Liver (tissue), 8 donors: ENCODE measurements at regions not wholly inside any gene's neighbourhood (a gene's known extent, or its start where the extent isn't known, plus 50 kb on each side); places are given as distances from the start of the nearest gene placed in this dataset.

Experiments used
- DNase-seq: peaks from one replicate; pipeline ENCODE4 v3.0.0-alpha.2; 2017; ENCODE audit warnings: low spot score
- H3K27ac ChIP-seq, 2 donors: one replicate each; pipeline ENCODE4 v1.7.0; 2013; ENCODE audit warnings: inconsistent platforms in 2 of 2, low read length in 2 of 2, control low read depth in 1 of 2, low read depth in 1 of 2, mild to moderate bottlenecking in 1 of 2
- H3K27me3 ChIP-seq, 4 donors: one replicate each; pipeline versions ENCODE4 v1.6.1 to v1.7.0; 2013; ENCODE audit warnings: low read length in 3 of 4, inconsistent platforms in 1 of 4, mild to moderate bottlenecking in 1 of 4, moderate library complexity in 1 of 4; ENCODE audit not compliant: control insufficient read depth in 4 of 4, insufficient read depth in 4 of 4
- H3K36me3 ChIP-seq, 4 donors: one replicate each; pipeline versions ENCODE4 v1.6.1 to v1.7.0; 2013; ENCODE audit warnings: low read length in 3 of 4, mild to moderate bottlenecking in 3 of 4, low read depth in 1 of 4, moderate library complexity in 1 of 4; ENCODE audit not compliant: control insufficient read depth in 4 of 4, insufficient read depth in 3 of 4
- H3K4me1 ChIP-seq, 4 donors: one replicate each; pipeline versions ENCODE4 v1.6.1 to v1.7.0; 2013; ENCODE audit warnings: low read length in 3 of 4, mild to moderate bottlenecking in 3 of 4, moderate library complexity in 1 of 4; ENCODE audit not compliant: control insufficient read depth in 4 of 4, insufficient read depth in 4 of 4
- H3K4me3 ChIP-seq, 3 donors: one replicate each; pipeline versions ENCODE4 v1.6.1 to v1.7.0; 2013; ENCODE audit warnings: low read length in 3 of 3, control low read depth in 1 of 3, low read depth in 1 of 3, mild to moderate bottlenecking in 1 of 3
- H3K9ac ChIP-seq, 2 donors: one replicate each; pipeline ENCODE4 v1.7.0; 2013; ENCODE audit warnings: low read length in 2 of 2, mild to moderate bottlenecking in 2 of 2, moderate library complexity in 2 of 2, control low read depth in 1 of 2, low read depth in 1 of 2
- H3K9me3 ChIP-seq, 4 donors: one replicate each; pipeline versions ENCODE4 v1.6.1 to v1.7.0; 2013; ENCODE audit warnings: low read length in 3 of 4; ENCODE audit not compliant: control insufficient read depth in 4 of 4
- ATF3 ChIP-seq: IDR thresholded peaks from 2 replicates; pipeline ENCODE4 v1.6.1; 2016; ENCODE audit warnings: antibody characterized with exemption
- CTCF ChIP-seq: fragments of 150-350 bp; IDR thresholded peaks from 2 replicates; pipeline ENCODE4 v1.5.1; 2017; ENCODE audit warnings: improper control_type of control experiment, low read depth, low read length; ENCODE audit not compliant: missing input control
- EGR1 ChIP-seq, 2 donors: IDR thresholded peaks; 2 replicates each; pipeline ENCODE4 v1.6.1; 2016 to 2018; ENCODE audit warnings: antibody characterized with exemption in 2 of 2, low read depth in 2 of 2
- FOXA1 ChIP-seq: IDR thresholded peaks from 2 replicates; pipeline ENCODE4 v1.6.1; 2016; ENCODE audit warnings: antibody characterized with exemption
- FOXA2 ChIP-seq: IDR thresholded peaks from 2 replicates; pipeline ENCODE4 v1.6.1; 2016; ENCODE audit warnings: antibody characterized with exemption
- GABPA ChIP-seq, 2 donors: IDR thresholded peaks in 1 of 2; conservative IDR thresholded peaks in 1 of 2; 2 replicates each; pipeline ENCODE4 v1.6.1; 2016; ENCODE audit warnings: antibody characterized with exemption in 2 of 2, mild to moderate bottlenecking in 1 of 2, moderate library complexity in 1 of 2
- HNF4A ChIP-seq, 2 donors: conservative IDR thresholded peaks; 2 replicates each; pipeline ENCODE4 v1.6.1; 2016; ENCODE audit warnings: antibody characterized with exemption in 2 of 2, mild to moderate bottlenecking in 2 of 2
- HNF4G ChIP-seq: IDR thresholded peaks from 2 replicates; pipeline ENCODE4 v1.6.1; 2016; ENCODE audit warnings: antibody characterized with exemption
- JUND ChIP-seq, 2 donors: IDR thresholded peaks; 2 replicates each; pipeline ENCODE4 v1.6.1; 2016; ENCODE audit warnings: antibody characterized with exemption in 2 of 2
- MAX ChIP-seq: IDR thresholded peaks from 2 replicates; pipeline ENCODE4 v1.6.1; 2016; ENCODE audit warnings: antibody characterized with exemption
- NR2F2 ChIP-seq: IDR thresholded peaks from 2 replicates; pipeline ENCODE4 v1.6.1; 2016; ENCODE audit warnings: antibody characterized with exemption
- RAD21 ChIP-seq, 2 donors: IDR thresholded peaks; 2 replicates each; pipeline ENCODE4 v1.6.1; 2016; ENCODE audit warnings: antibody characterized with exemption in 2 of 2, mild to moderate bottlenecking in 2 of 2
- RXRA ChIP-seq, 2 donors: IDR thresholded peaks; 2 replicates each; pipeline ENCODE4 v1.6.1; 2017 to 2018; ENCODE audit warnings: antibody characterized with exemption in 2 of 2, mild to moderate bottlenecking in 1 of 2
- SP1 ChIP-seq: IDR thresholded peaks from 2 replicates; pipeline ENCODE4 v1.6.1; 2018; ENCODE audit warnings: antibody characterized with exemption, mild to moderate bottlenecking
- TAF1 ChIP-seq: conservative IDR thresholded peaks from 2 replicates; pipeline ENCODE4 v1.6.1; 2016; ENCODE audit warnings: antibody characterized with exemption, mild to moderate bottlenecking
- YY1 ChIP-seq: IDR thresholded peaks from 2 replicates; pipeline ENCODE4 v1.6.1; 2016; ENCODE audit warnings: antibody characterized with exemption, mild to moderate bottlenecking
- WGBS: extraction: QIAGEN DNeasy Blood & Tissue Kit; methylation state at CpG from one replicate; pipeline ENCODE4 v1.1.7; 2013; 5-methylcytosine and 5-hydroxymethylcytosine counted together
- TF ChIP-seq, protein P1 (sequence below): IDR thresholded peaks from 2 replicates; pipeline ENCODE4 v1.6.1; 2016; ENCODE audit warnings: antibody characterized with exemption
- TF ChIP-seq, protein P2 (sequence below): IDR thresholded peaks from 2 replicates; pipeline ENCODE4 v1.6.1; 2016; ENCODE audit warnings: antibody characterized with exemption, mild to moderate bottlenecking
- donor health status: healthy.
- donor health status: healthy.
- donor health status: healthy.
- donor health status: healthy.
- donor health status: healthy.

DNA sequence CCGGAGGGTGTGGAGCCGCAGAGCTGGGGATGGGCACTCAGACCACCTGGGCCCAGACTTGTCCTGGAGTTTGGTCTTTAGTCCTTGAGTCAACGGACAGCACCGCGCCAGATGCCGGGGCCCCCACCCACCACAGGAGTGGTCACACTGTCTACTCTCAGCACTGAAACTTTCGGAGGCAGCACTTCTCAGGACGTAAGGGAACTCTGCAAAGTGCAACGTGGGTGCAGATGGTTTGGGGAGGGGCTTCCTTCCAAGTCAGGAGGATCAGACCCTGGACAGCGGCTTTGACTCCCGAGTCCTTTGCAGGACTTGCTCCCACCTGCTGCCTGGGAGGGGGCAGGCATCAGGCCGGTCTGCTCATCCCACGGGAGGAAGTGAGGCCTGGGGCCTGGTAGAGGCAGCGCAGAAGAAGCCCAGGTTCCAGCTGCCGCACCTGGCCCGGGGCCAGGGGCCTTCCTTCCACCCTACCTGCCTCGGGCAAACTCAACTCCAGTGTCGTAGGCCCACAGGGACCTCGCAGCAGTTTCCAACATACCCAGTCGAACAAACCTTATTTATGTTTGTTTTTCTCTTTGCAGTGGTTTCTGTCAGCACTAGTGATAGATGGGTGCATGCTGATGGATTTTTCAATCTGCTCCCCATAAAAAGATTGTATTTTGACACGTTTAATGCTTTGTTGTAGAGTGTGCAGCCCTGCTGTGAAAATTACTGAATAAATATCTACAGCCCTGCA is 149.8 kb upstream of the PPP1R26 start:
- no peaks in the 10 kb centered on the region for H3K27me3 ChIP-seq

DNA sequence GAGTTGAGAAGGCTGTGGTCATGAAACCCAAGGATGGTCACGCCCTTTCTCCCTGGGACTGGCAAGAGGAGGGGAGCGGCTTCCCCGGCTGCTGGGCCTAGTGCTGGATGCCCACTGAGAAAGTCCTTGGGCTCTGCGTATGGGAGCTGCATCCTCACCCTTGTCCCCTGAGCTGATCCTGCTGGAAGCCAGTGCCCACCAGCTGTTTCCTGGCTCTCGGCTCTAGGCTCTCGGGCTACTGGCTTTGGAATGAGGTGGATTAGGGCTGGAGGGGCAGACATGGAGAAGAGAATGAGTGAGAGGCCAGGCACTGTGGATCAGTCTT is 149.3 kb upstream of the PPP1R26 start:
- H3K9ac ChIP-seq = no peak overlapping the region
- H3K27me3 ChIP-seq = no peaks in the 10 kb centered on the region
- no peak for DNase-seq
- no peaks in the 10 kb centered on the region for H3K4me1 ChIP-seq
- WGBS = 83% methylated on average over 6 of the region's 6 CpGs
- H3K27ac ChIP-seq = no peak overlapping the region
- no peak overlapping the region for H3K4me3 ChIP-seq
- no peaks in the 10 kb centered on the region for H3K36me3 ChIP-seq
- H3K9me3 ChIP-seq = peaks cover 0 to 1% (median 0%) of the 10 kb centered on the region in 4 donors
- TF ChIP-seq RXRA (IDR thresholded peaks at IDR 0.05) = no peak
- no peak for TF ChIP-seq NR2F2
- TF ChIP-seq RAD21 (IDR thresholded peaks at IDR 0.05) = no peak
- no peak for TF ChIP-seq CTCF
- TF ChIP-seq FOXA1 = no peak
- TF ChIP-seq, protein P1, sequence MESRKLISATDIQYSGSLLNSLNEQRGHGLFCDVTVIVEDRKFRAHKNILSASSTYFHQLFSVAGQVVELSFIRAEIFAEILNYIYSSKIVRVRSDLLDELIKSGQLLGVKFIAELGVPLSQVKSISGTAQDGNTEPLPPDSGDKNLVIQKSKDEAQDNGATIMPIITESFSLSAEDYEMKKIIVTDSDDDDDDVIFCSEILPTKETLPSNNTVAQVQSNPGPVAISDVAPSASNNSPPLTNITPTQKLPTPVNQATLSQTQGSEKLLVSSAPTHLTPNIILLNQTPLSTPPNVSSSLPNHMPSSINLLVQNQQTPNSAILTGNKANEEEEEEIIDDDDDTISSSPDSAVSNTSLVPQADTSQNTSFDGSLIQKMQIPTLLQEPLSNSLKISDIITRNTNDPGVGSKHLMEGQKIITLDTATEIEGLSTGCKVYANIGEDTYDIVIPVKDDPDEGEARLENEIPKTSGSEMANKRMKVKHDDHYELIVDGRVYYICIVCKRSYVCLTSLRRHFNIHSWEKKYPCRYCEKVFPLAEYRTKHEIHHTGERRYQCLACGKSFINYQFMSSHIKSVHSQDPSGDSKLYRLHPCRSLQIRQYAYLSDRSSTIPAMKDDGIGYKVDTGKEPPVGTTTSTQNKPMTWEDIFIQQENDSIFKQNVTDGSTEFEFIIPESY = no peak
- TF ChIP-seq, protein P2, sequence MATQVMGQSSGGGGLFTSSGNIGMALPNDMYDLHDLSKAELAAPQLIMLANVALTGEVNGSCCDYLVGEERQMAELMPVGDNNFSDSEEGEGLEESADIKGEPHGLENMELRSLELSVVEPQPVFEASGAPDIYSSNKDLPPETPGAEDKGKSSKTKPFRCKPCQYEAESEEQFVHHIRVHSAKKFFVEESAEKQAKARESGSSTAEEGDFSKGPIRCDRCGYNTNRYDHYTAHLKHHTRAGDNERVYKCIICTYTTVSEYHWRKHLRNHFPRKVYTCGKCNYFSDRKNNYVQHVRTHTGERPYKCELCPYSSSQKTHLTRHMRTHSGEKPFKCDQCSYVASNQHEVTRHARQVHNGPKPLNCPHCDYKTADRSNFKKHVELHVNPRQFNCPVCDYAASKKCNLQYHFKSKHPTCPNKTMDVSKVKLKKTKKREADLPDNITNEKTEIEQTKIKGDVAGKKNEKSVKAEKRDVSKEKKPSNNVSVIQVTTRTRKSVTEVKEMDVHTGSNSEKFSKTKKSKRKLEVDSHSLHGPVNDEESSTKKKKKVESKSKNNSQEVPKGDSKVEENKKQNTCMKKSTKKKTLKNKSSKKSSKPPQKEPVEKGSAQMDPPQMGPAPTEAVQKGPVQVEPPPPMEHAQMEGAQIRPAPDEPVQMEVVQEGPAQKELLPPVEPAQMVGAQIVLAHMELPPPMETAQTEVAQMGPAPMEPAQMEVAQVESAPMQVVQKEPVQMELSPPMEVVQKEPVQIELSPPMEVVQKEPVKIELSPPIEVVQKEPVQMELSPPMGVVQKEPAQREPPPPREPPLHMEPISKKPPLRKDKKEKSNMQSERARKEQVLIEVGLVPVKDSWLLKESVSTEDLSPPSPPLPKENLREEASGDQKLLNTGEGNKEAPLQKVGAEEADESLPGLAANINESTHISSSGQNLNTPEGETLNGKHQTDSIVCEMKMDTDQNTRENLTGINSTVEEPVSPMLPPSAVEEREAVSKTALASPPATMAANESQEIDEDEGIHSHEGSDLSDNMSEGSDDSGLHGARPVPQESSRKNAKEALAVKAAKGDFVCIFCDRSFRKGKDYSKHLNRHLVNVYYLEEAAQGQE = no peak
- TF ChIP-seq EGR1 (IDR thresholded peaks at IDR 0.05; ENCODE audit: low read depth in 2 of 2) = no peak
- no peak for TF ChIP-seq HNF4G
- TF ChIP-seq FOXA2 = no peak
- no peak for TF ChIP-seq MAX
- no peak for TF ChIP-seq TAF1
- TF ChIP-seq JUND (IDR thresholded peaks at IDR 0.05) = no peak
- no peak for TF ChIP-seq GABPA (IDR thresholded peaks at IDR 0.05 in 1 of 2, conservative IDR thresholded peaks at IDR 0.05 in 1 of 2)
- TF ChIP-seq YY1 = no peak
- TF ChIP-seq ATF3 = no peak
- no peak for TF ChIP-seq HNF4A (conservative IDR thresholded peaks at IDR 0.05)
- TF ChIP-seq SP1 = no peak

More for the DNA sequence above, 149.8 kb upstream of the PPP1R26 start:
- no peak overlapping the region for H3K9ac ChIP-seq
- DNase-seq = no peak
- TF ChIP-seq HNF4A (conservative IDR thresholded peaks at IDR 0.05) (no peak), FOXA1 (no peak), HNF4G (no peak), TAF1 (no peak)
- TF ChIP-seq, protein P1 = no peak
- H3K4me1 ChIP-seq = no peaks in the 10 kb centered on the region
- WGBS = 60% methylated on average over 21 of the region's 21 CpGs
- no peaks in the 10 kb centered on the region for H3K36me3 ChIP-seq
- no peak overlapping the region for H3K27ac ChIP-seq
- no peak overlapping the region for H3K4me3 ChIP-seq
- peaks cover 0 to 1% (median 0%) of the 10 kb centered on the region in 4 donors for H3K9me3 ChIP-seq
